Ovary (tissue), 7 donors: ENCODE measurements at regions not wholly inside any gene's neighbourhood (a gene's known extent, or its start where the extent isn't known, plus 50 kb on each side); places are given as distances from the start of the nearest gene placed in this dataset.

ENCODE experiments used
- DNase-seq, 5 donors: peaks; one replicate each; pipeline ENCODE4 v3.0.0-alpha.2; 2019 to 2020
- H3K27ac ChIP-seq, 2 donors: fragments of 200-600 bp; one replicate each; pipeline versions ENCODE4 v1.5.1 to v1.8.0; 2019 to 2022
- H3K27me3 ChIP-seq: fragments of 200-600 bp; one replicate; pipeline ENCODE4 v1.8.0; 2022
- H3K36me3 ChIP-seq: fragments of 200-600 bp; sonication (generic); one replicate; pipeline ENCODE4 v1.5.1; 2019
- H3K4me1 ChIP-seq: one replicate; pipeline ENCODE4 v1.8.1; 2013; ENCODE audit warnings: mild to moderate bottlenecking, moderate library complexity; ENCODE audit not compliant: insufficient read depth
- H3K4me3 ChIP-seq: fragments of 200-600 bp; sonication (generic); one replicate; pipeline ENCODE4 v1.5.1; 2017
- H3K9me3 ChIP-seq, 2 donors: fragments of 200-600 bp in 1 of 2; sonication (generic) in 1 of 2; one replicate each; pipeline versions ENCODE4 v1.5.1 to v1.8.1; 2013 to 2019; ENCODE audit warnings: mild to moderate bottlenecking in 1 of 2, moderate library complexity in 1 of 2
- CTCF ChIP-seq, 3 donors: fragments of 450-650 bp in 2 of 3; fragments of 200-600 bp in 1 of 3; IDR thresholded peaks; one replicate each; pipeline versions ENCODE4 v1.5.1 to v1.8.0; 2016 to 2022; ENCODE audit warnings: antibody characterized with exemption in 3 of 3, mild to moderate bottlenecking in 1 of 3
- EP300 ChIP-seq: sonication (generic); formaldehyde crosslinking; IDR thresholded peaks from one replicate; pipeline ENCODE4 v1.6.1; 2017; ENCODE audit warnings: antibody characterized with exemption
- POLR2A ChIP-seq: fragments of 450-650 bp; IDR thresholded peaks from one replicate; pipeline ENCODE4 v1.6.1; 2017; ENCODE audit warnings: antibody characterized with exemption, mild to moderate bottlenecking, moderate library complexity
- WGBS, 3 donors: extraction: QIAGEN DNeasy Blood & Tissue Kit in 1 of 3; methylation state at CpG; one replicate each; pipeline versions ENCODE4 v1.1.5 to v1.1.7; 2013 to 2017; 5-methylcytosine and 5-hydroxymethylcytosine counted together
- intact Hi-C, 4 donors: fragments of 100-400 bp; cut with DNase I; formaldehyde crosslinking; loops; one replicate each; pipeline versions ENCODE4 v1.11.0 to v1.15.1; 2022 to 2023
- donor health status: DM: no; HTN: no; CAD: no; lungs with moderate emphysema.
- donor health status: DM: no; HTN: no; CAD: no.
- donor health status: Bipolar disorder and iron deficiency.
- donor health status: DM: no; HTN: no; CAD: no.
- donor health status: DM: yes; HTN: yes; CAD: no.

GRCh38 chr20:22511943-22512910, 72.1 kb downstream of the FOXA2 start:
- Histone ChIP-seq H3K27me3 (no peaks in the 10 kb centered on the region), H3K4me1 (no peaks in the 10 kb centered on the region), H3K9me3 (no peaks in the 10 kb centered on the region), H3K27ac (no peak overlapping the region), H3K4me3 (no peak overlapping the region), H3K36me3 (no peaks in the 10 kb centered on the region)
- TF ChIP-seq POLR2A: no peak
- TF ChIP-seq EP300: no peak
- TF ChIP-seq CTCF (IDR thresholded peaks at IDR 0.05): no peak
- intact Hi-C loops: no loop called here
- 18 to 25% (median 19%) methylated on average over 17 of the region's 17 CpGs for WGBS, 3 donors
- no peak for DNase-seq

DNA sequence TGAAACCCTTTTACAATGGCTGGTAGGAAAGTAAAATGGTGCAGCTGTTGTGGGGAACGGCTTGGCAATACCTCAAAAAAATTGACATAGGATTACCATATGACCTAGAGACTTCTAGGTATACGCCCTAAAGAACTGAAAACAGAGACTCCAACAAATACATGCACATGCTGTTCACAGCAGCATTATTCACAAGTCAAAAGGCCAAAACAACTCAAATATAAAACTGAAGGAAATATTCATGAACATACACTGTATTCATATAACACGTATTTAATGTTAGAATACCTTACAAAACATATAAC, 74.6 kb downstream of the FOXA2 start:
- no peak for DNase-seq
- no peaks in the 10 kb centered on the region for H3K4me1 ChIP-seq
- intact Hi-C loops: no loop called here
- H3K9me3 ChIP-seq: no peaks in the 10 kb centered on the region
- H3K4me3 ChIP-seq: no peak overlapping the region
- WGBS, 3 donors: 75 to 82% (median 76%) methylated on average over 3 of the region's 3 CpGs
- no peaks in the 10 kb centered on the region for H3K36me3 ChIP-seq
- no peaks in the 10 kb centered on the region for H3K27me3 ChIP-seq
- no peak for TF ChIP-seq CTCF (IDR thresholded peaks at IDR 0.05)
- TF ChIP-seq EP300: no peak
- TF ChIP-seq POLR2A: no peak
- H3K27ac ChIP-seq: no peak overlapping the region

DNA sequence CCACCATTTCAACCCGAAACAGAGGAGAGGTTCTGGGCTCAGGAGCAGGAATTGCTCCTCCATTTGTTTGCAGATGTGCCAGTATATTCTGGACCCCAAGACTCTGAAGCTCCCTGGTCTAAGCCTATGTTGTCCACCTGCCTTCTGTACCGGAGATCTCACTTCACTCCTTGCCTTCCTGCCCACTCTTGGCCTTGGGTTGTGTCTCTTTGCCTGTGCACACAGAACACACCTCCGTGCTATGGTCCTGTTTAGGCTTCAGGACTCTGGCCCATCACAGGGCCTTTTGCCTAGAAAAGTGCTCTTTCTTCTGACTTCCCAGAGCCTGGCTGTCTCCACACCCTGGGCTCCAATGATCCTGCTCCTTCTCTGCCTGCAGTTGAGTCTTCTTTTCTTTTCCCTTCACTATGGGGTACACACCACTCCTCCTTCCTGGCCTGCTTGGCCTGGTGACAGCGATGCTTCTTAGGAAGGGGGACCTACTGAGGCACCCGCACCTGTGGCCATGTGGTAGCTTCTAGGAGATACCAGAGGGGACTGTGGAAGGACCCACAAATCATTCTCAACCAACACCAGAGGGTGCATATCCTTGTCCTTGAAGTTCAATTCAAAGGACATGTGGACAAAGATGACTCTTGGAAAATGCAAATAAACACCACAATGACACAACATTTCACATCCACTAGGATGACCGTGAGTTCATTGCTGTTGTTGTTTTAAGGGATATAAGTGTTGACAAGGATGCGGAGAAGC, 75.1 kb downstream of the FOXA2 start:
- no peaks in the 10 kb centered on the region for H3K9me3 ChIP-seq
- H3K4me1 ChIP-seq: no peaks in the 10 kb centered on the region
- no peaks in the 10 kb centered on the region for H3K27me3 ChIP-seq
- DNase-seq: no peak
- intact Hi-C loops: no loop called here
- H3K27ac ChIP-seq: no peak overlapping the region
- WGBS, 3 donors: 76 to 84% (median 80%) methylated on average over 7 of the region's 7 CpGs
- H3K36me3 ChIP-seq: no peaks in the 10 kb centered on the region
- H3K4me3 ChIP-seq: no peak overlapping the region
- TF ChIP-seq POLR2A (no peak), EP300 (no peak), CTCF (IDR thresholded peaks at IDR 0.05) (no peak)

DNA sequence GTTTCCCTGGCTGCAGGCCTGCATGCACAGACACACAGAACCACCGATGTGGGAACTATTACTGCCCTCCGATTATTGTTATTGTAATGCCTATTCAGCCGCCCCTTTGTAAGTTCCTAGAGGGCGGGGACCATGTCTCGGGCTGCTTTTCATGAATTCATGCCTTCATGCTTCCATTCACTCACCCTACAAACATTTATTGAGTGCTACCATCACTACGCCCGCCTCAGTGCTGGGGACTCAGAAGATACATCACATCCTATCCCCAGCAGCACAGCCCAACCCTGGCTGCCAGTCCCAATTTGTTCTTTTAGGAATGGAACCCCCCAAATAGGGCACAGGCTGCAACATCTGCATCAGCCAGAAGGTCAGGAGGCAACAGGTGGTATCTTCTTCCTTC, 75.9 kb downstream of the FOXA2 start:
- no peaks in the 10 kb centered on the region for H3K4me1 ChIP-seq
- H3K27ac ChIP-seq: no peak overlapping the region
- TF ChIP-seq EP300 (no peak), CTCF (IDR thresholded peaks at IDR 0.05) (no peak), POLR2A (no peak)
- no peaks in the 10 kb centered on the region for H3K36me3 ChIP-seq
- no peak for DNase-seq
- no peaks in the 10 kb centered on the region for H3K9me3 ChIP-seq
- no peaks in the 10 kb centered on the region for H3K27me3 ChIP-seq
- no peak overlapping the region for H3K4me3 ChIP-seq
- intact Hi-C loops: no loop called here
- 56 to 72% (median 66%) methylated on average over 7 of the region's 7 CpGs for WGBS, 3 donors
